ENCODE measurements at regions not wholly inside any gene's neighbourhood (a gene's known extent, or its start where the extent isn't known, plus 50 kb on each side); places are given as distances from the start of the nearest gene placed in this dataset.

- no peak overlapping the region for H3K27ac Mint-ChIP-seq (ENCODE audit: unreplicated experiment)
- H3K27me3 Mint-ChIP-seq (ENCODE audit: unreplicated experiment) = no peaks in the 10 kb centered on the region
- H3K4me1 Mint-ChIP-seq (ENCODE audit: unreplicated experiment) = no peaks in the 10 kb centered on the region
- TF ChIP-seq CTCF (IDR thresholded peaks at IDR 0.05) = no peak
- H3K4me3 Mint-ChIP-seq (ENCODE audit: unreplicated experiment) = no peak overlapping the region
- no peak for DNase-seq (ENCODE audit: extremely low spot score, unreplicated experiment)
- peaks cover 3% of the 10 kb centered on the region for H3K9me3 Mint-ChIP-seq (ENCODE audit: unreplicated experiment)
- no peaks in the 10 kb centered on the region for H3K36me3 Mint-ChIP-seq (ENCODE audit: unreplicated experiment)
These were observed 137.8 kb upstream of the CNTNAP2 start for GRCh38 chr7:145978769-145979168.

- Mint-ChIP-seq H3K36me3 (ENCODE audit: unreplicated experiment) (no peaks in the 10 kb centered on the region), H3K27me3 (ENCODE audit: unreplicated experiment) (no peaks in the 10 kb centered on the region), H3K4me1 (ENCODE audit: unreplicated experiment) (no peaks in the 10 kb centered on the region), H3K9me3 (ENCODE audit: unreplicated experiment) (peaks cover 28% of the 10 kb centered on the region), H3K4me3 (ENCODE audit: unreplicated experiment) (no peak overlapping the region), H3K27ac (ENCODE audit: unreplicated experiment) (no peak overlapping the region)
- no peak for TF ChIP-seq CTCF (IDR thresholded peaks at IDR 0.05)
- no peak for DNase-seq (ENCODE audit: extremely low spot score, unreplicated experiment)
These were observed 156.6 kb upstream of the CNTNAP2 start for GRCh38 chr7:145959981-145960380.

- Mint-ChIP-seq H3K4me1 (ENCODE audit: unreplicated experiment) (no peaks in the 10 kb centered on the region), H3K27me3 (ENCODE audit: unreplicated experiment) (no peaks in the 10 kb centered on the region), H3K9me3 (ENCODE audit: unreplicated experiment) (peaks cover 12% of the 10 kb centered on the region), H3K4me3 (ENCODE audit: unreplicated experiment) (no peak overlapping the region), H3K36me3 (ENCODE audit: unreplicated experiment) (no peaks in the 10 kb centered on the region), H3K27ac (ENCODE audit: unreplicated experiment) (no peak overlapping the region)
- TF ChIP-seq CTCF (IDR thresholded peaks at IDR 0.05) = no peak
- no peak for DNase-seq (ENCODE audit: extremely low spot score, unreplicated experiment)
These were observed 159.3 kb upstream of the CNTNAP2 start for GRCh38 chr7:145957160-145957890.

GRCh38 chr7:145951566-145951965, 165.0 kb upstream of the CNTNAP2 start:
- Mint-ChIP-seq H3K9me3 (ENCODE audit: unreplicated experiment) (peaks cover 22% of the 10 kb centered on the region), H3K4me3 (ENCODE audit: unreplicated experiment) (no peak overlapping the region), H3K27me3 (ENCODE audit: unreplicated experiment) (no peaks in the 10 kb centered on the region), H3K27ac (ENCODE audit: unreplicated experiment) (no peak overlapping the region), H3K36me3 (ENCODE audit: unreplicated experiment) (no peaks in the 10 kb centered on the region), H3K4me1 (ENCODE audit: unreplicated experiment) (no peaks in the 10 kb centered on the region)
- no peak for TF ChIP-seq CTCF (IDR thresholded peaks at IDR 0.05)
- DNase-seq (ENCODE audit: extremely low spot score, unreplicated experiment) = no peak

GRCh38 chr7:145928937-145929336, 187.7 kb upstream of the CNTNAP2 start:
- Mint-ChIP-seq H3K4me3 (ENCODE audit: unreplicated experiment) (no peak overlapping the region), H3K27me3 (ENCODE audit: unreplicated experiment) (no peaks in the 10 kb centered on the region), H3K9me3 (ENCODE audit: unreplicated experiment) (peaks cover 9% of the 10 kb centered on the region), H3K36me3 (ENCODE audit: unreplicated experiment) (no peaks in the 10 kb centered on the region), H3K27ac (ENCODE audit: unreplicated experiment) (no peak overlapping the region), H3K4me1 (ENCODE audit: unreplicated experiment) (no peaks in the 10 kb centered on the region)
- no peak for TF ChIP-seq CTCF (IDR thresholded peaks at IDR 0.05)
- DNase-seq (ENCODE audit: extremely low spot score, unreplicated experiment) = no peak

All from osteocyte (in vitro differentiated cells).